Smooth muscle cell of the brain vasculature (primary cell): ENCODE measurements at regions not wholly inside any gene's neighbourhood (a gene's known extent, or its start where the extent isn't known, plus 50 kb on each side); places are given as distances from the start of the nearest gene placed in this dataset.
"Not testable (repeated sequence)": the region's sequence is repeated elsewhere in the genome, so short reads cannot be mapped to it uniquely, and the experiment has no call there.

Source experiments
- DNase-seq: peaks from one replicate; pipeline ENCODE4 v3.0.0-alpha.2; 2012; ENCODE audit warnings: low read depth, low spot score

DNA sequence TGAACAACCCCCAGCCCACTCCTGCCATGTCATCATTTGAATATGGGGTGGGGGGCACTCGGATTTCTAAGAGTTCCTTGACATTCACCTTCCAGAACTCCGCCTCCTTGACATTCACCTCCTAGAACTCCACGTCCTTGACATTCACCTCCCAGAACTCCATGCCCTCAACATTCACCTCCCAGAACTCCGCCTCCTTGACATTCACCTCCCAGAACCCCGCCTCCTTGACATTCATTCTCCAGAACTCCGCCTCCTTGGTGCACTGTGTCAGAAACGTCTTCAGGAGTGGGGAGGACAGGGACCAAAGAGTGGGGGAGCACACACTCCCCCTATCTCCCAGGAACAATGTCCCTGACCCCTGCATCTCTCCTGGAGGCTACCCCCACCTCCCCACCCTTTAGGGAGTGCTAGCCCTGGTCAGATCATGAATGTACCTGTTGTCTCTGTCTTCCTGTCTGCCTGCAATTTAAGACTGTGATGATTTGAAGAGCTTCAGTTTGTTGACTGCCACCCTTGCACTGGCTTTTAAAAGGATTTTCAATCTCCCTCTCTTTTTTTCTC is 110.1 kb downstream of the NPTX2 start:
- no peak for DNase-seq

DNA sequence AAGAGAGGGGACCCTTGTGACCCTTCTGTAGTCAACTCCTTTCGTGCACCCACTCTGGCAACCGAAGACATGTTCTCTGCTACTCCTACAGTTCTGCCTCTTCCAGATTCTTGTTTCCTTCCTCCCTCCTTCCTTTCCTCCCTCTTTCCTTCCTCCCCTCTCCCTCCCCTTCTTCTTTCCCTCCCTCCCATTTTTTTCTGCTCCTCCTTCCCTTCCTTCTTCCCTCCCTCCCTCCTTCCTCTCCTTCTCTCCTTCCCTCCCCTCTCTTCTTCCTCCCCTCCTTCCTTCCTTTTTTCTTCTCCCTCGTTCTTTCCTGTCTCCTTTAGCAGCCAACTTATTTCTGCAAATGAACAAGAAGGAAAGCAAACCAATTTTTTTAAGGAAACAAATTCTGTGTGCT is 111.5 kb downstream of the NPTX2 start:
- no peak for DNase-seq

DNA sequence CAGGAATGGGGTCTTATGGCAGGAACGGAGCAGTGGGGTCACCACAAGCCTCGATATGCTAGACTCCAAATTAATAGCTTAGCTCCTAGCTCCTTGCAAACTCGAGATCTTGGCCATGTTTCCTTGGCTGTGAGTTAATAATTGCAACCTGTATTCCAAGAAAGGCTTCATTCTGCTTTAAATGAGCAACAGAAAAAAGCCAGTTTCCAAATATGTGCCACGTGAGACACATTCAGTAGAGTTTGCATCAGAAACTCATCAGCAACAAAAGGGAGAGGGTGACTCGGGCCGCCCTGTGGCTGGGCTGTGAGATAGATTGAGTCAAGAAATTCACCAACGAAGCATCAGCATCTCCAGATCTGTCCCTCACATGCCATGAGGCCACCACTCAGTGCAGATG is 112.0 kb downstream of the NPTX2 start:
- no peak for DNase-seq

DNA sequence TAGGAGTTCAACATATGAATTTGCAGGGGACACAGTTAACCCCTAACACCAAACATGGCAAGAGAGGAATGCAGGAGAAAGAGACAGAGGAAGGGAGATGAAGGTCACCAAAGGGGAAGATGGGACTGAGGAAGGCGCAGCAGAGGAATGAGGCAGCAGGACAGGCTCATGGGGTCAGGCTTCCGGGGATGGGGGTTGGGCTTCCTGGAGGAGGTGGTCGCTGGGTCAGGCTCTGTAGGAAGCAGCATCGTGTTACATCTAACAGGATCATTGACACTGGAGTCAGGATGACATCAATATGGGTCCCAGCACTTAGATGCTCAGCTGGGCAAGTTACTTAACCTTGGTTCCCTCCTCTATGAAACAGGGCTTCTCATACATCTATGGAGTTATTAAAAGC is 113.2 kb downstream of the NPTX2 start:
- no peak for DNase-seq

DNA sequence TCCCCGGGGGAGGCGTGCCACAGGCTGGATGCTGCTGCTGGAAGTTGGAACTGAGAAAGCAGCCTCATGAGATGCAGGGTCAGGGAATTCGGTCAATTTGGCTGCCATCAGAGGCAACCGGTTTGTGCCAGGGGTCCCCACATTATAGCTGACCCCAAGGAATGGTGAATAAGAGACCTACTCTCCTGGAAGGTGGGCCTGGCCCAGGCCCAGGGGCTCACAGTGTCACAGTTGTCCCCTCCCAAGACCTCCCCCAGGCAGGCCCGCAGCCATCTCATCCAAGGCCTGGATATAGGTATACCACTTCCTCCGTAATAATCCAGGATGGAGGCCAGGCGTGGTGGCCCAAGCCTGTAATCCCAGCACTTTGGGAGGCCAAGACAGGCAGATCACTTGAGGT is 114.6 kb downstream of the NPTX2 start:
- DNase-seq, result no peak

DNA sequence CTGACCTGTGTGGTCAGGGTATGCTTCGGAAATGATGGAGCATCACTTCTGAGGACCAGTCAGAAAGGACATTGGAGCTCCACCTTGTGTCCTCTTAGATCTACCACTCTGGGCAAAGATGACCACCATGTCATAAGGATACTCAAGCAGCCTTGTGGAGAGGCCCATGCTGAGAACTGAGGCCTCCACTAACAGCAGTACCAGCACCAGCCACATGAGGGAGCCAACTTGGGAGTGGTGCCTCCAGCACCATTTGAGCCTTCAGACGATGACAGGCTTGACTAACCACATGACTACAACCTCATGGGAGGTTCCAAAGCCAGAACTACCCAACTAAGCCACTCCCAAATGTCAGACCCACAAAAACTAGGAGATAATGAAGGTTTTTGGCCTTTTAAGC is 116.0 kb downstream of the NPTX2 start:
- no peak for DNase-seq

DNA sequence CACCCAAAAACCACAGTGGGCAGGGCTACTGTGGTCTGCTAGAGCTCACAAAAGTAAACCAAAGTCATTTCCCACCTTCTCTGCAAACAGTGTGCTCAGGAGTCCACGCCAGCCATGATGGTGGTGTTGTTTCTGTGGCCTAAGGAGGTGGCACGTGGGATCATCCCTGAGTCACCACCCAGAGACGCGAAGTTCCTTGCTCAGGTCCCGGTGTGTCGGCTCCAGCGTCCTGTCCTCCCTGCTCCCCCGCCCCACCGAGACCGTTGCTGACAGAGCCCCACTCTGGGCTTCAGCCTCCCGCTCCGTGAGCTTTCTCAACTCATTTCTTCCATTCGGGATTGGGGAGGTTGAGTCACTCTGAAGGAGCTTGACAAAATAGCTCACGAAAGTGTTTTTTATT is 118.7 kb downstream of the NPTX2 start:
- DNase-seq, result no peak

DNA sequence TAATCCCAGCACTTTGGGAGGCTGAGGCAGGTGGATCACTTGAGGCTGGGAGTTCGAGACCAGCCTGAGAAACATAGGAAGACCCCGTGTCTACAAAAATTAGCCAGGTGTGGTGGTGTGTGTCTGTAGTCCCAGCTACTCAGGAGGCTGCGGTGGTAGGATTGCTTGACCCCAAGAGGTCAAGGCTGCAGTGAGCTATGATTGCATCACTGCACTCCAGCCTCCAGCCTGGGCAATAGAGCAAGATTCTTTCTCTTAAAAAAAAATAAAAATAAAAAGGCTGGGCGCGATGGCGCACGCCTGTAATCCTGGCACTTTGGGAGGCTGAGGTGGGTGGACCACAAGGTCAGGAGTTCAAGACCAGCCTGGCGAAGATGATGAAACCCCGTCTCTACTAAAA is 119.4 kb downstream of the NPTX2 start:
- DNase-seq, result not testable (repeated sequence)

DNA sequence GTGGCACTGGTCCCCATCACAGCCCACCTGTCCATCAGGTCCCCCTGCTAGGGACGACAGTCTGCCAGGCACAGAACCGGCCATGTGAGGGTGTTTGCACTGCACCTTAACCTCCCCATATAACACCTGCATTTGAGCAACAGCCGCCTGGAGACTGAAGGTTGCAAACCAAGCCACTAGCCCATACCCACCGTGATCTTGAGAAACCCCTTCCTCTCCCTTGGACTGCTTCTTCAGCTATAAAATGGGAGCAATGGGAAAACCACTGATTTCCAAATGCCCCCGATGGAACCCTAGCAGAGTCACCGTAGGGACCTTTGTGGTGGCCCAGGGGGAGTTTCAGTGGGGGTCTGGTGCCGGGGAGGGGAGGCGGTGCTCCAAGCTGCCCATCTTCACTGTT is 120.1 kb downstream of the NPTX2 start:
- DNase-seq, result no peak

DNA sequence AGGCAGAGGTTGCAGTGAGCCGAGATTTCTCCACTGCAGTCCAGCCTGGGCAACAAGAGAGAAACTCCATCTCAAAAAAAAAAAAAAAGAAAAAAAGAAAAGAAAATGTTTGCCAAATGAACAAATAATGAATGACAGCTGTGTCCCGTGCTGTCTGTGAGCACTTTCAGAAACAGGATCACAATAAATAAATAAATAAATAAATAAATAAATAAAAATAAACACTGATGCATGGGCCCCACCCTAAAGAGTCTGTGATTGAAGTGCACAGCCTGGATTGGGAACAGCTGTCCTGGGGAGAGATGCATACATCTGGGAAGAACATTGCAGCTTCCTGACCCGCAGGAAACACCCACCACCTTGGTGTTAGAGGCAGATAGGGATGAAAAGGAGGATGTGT is 123.6 kb downstream of the NPTX2 start:
- no peak for DNase-seq

DNA sequence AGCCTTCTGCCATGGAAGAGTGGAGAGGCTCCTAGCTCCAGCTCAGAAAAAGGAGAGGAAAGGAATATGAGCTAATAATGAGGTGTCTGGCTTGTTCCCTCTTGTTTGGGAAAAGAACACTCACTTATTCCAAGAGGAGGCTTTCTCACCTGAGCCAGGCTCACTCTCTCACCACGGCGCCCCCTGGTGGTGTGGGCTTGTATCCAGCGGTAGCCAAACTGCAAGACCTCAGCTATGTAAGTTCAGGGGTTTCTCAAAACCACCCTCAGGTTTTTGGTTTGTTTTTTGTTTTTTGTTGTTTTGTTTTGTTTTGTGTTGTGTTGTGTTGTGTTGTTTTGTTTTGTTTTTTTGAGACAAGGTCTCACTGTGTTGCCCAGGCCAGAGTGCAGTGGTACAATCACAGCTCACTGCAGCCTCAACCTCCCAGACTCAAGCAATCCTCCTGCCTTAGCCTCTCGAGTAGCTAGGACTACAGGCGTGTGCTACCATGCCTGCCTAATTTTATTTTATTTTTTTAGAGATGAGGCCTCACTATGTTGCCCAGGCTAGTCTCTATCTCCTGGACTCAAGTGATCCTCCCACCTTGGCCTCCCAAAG is 124.0 kb downstream of the TMEM130 start:
- peak; percentile 15 for DNase-seq

DNA sequence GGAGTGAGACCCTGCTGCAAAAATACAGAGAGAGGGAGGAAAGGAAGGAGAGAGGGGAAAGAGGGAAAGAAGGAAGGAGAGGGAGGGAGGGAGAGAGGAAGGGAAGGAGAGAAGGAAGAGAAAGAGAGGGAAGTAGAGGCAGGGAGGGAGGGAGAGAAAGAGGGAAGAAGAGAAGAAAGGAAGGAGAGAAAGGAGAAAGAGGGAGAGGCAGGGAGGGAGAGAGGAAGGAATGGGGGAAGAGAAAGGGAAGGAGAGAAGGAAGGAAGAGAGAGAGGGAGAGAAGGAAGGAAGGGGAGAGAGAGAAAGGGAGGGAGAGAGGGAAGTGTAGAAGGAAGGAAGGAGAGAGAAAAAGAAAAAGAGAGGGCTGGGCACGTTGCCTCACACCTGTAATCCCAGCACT is 121.7 kb downstream of the TMEM130 start:
- DNase-seq, result no peak

DNA sequence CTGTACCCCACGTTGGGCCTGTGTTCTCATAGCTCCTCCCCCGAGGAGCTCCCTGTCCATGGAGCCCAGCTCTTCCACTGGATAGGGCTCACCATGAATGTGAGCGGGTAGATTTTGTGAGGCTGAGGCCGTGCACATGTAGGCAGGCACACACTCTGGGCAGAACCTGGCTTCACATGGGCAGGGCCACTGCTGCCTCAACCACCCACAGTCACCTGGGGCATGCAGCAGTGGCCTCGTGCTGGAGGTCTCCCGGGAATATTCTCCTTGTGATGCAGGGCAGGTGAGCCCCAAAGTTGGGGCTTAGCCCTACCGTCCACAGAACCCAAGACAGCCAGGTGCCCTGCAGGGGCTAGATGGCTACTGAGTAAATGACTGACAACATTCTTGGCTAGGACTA is 116.6 kb downstream of the TMEM130 start:
- DNase-seq, result no peak

DNA sequence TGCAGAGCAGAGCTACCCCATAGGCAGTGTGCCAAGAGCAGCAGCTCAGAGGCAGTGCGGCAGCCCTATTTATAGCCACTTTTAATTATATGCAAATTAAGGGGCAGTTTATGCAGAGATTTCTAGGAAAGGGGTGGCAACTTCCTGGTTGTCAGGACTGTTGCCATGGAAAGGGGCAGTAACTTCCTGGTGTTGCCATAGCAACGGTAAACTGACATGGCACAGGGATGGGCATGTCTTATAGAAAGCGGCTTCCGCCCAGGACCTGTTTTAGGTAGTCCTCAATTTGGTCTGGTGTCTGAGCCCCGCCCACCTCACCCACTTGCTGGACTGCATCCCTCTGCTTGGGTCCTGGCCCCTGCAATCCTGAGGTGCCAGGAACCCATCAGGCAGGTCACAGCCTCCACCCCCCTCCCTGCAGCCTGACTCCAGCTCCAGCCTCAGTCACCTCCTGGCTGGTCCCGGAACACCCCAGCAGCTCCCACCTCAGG is 115.8 kb downstream of the TMEM130 start:
- no peak for DNase-seq

DNA sequence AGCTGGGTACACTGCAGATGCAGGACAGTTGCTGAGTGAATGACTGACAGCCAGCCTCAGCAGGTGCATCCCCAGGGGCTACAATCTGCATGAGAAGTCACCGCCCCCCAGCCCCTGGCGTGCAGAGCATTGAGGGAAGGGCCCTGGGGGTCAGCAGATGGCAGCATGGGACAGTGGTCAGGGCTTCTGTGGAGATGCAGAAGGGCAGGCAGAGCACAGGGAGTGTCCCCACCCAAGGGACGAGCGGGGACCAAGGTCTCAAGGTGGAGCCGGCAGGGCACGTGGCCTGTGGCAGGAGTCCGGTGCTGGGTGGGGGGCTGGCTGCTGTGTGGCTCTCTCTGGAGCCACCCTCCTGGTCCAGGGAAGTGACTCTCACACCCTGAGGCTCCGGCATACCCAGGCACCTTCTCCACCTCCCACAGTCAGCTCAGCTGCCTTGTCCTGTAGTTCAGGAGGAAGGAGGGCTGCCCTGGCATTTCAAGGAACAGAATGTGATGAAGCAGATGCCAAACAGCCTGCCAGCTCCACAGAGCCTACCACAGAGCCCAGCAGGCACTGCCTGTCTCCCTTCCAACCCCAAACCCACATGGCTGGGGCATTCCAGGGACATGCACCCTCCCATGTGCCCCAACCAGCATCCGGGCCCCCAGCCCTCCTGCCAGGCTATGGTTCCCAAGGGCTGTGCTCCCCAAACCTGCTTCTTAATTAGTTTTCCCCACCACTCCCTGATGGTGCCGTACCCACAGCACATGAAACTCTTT is 114.5 kb downstream of the TMEM130 start:
- no peak for DNase-seq

DNA sequence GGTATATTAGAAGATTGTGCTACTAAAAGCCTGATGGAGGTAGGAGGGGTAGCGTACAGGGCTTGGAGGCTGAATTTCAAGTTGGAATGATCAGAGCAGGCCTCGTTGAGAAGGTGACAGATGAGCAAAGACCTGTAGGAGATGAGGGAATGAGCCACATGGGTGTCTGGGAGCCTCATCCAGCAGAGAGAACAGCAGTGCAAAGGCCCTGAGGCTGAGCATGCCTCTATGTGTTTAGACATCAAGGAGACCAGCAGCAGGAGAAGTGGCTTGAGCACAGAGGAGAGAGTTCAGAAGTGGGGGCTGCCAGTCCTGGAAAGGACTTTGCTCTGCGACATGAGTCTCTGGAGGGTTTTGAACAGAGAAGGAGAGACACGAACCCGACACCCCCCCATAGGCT is 111.7 kb downstream of the TMEM130 start:
- DNase-seq, result no peak

DNA sequence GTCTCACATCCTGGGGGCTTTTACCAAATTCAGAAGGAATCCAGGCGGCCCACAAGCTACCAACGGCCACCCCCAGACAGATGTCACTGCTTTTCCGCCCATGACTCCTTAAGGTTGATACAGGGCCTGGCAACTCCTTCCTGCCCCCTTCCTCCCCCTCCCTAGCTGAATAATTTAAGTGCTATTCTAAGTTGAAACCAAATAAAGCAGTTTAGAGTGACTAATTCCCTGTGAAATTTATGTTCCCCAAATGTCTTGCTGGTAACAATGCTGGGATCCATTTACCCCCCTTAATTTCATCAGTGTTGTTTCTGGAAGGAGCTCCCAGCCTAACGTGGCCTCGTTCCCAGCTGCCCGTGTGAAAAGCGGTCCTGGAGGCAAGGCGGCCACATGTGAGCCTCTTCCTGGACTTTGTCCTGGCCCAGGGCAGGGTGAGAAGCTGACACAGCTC is 109.6 kb downstream of the TMEM130 start:
- DNase-seq, result no peak

DNA sequence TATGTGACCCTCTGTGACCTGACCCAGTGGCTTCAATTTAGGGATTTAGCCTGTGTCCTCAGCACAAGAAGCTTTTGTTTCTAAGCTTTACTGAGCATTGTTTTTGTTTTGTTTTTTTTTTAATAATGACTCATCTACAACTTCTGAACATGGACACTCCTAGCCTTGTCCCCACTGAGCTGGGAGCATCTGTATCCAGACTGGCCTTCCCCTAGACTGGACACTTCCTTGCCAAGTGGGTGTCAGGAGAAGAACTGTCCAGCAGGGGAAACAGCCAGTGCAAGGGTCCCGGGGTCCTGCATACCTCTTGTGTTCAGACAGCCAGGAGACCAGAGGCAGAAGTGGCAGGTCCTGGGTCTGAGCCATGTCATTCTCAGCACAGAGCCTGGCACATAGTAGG is 108.6 kb downstream of the TMEM130 start:
- no peak for DNase-seq

DNA sequence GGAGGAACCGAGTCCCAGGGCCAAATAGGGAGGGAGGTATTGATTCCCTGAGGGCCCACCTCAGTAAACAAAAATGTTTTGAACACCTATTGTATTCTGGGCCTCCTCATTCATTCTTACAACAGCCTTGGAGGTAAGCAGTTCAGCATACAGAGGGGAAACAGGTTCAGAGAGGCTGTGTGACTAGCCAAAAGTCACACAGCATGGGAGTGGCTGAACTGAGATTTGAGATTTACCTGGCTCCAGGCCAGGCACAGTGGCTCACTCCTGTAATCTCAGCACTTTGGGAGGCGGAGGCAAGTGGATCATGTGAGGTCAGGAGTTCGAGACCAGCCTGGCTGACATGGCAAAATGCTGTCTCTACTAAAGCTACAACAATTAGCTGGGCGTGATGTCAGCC is 107.2 kb downstream of the TMEM130 start:
- DNase-seq, result no peak

DNA sequence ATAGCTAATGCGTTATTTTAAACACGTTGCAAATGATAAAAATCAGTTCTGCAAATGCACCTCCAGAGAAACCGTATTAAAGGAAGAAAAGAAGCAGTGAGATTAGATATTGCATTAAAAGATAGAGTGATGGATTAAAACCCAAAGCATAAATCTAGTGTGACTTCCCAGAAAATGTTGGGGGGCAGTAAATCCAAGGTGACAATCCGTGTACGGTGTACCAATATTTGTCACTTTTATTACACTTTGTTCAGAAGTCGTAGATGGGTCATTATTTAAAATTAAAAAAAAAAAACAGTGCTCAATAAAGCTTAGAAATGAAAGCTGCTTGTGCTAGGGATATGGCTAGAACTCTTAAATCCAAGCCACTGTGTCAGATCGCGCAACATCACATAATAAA is 106.4 kb downstream of the TMEM130 start:
- DNase-seq, result no peak

DNA sequence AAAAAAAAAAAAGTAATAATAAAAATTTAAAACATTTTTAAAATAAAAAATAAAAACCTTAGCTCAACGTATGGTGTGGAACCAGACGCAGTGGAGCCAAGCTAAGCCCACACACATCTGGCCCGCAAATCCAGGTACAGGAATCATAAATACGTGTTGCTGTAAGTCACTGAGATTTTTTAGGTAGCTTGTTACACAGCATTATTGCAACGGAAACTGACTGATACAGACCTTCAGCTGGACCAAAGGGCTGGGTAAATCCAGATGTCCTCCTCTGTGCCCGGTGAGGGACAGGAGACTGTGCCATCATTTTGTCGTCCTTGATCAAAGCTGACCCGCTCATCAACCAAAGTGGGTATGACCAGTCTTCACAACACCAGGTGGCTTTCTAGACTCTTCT is 104.9 kb downstream of the TMEM130 start:
- DNase-seq, result no peak

DNA sequence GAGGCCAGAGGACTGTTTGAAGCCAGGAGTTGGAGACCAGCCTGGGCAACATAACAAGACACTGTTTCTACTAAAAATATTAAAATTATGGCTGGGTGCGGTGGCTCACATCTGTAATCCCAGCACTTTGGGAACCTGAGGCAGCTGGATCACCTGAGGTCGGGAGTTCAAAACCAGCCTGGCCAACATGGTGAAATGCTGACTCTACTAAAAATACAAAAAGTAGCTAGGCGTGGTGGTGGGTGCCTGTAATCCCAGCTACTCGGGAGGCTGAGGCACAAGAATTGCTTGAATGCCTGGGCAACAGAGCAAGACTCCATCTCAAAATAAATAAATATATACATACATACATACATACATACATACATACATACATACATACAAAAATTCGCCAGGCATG is 99.7 kb downstream of the TMEM130 start:
- DNase-seq, result not testable (repeated sequence)

DNA sequence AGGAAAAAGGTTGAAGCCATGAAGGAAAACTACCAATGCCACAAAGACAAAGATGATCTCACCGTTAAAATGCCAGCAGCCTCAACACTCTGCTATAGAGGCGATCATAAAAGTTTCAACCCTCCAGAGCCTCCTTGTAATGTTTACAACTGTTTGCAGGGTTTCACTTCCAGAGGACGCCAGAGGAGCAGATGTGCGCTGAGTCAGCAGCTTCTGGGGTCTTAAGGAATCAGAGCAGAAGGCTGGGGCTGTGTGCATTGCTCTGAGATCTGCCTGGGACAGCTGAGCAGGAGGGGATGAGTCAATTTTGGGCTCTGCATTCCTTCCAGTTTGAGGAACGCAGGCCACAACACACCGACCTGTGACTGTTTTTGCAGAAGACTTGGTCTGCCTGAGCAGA is 98.3 kb downstream of the TMEM130 start:
- DNase-seq, result peak; percentile 7
